Neuronal stem cell (in vitro differentiated cells): ENCODE measurements at regions not wholly inside any gene's neighbourhood (a gene's known extent, or its start where the extent isn't known, plus 50 kb on each side); places are given as distances from the start of the nearest gene placed in this dataset.

Experiments
- DNase-seq: peaks from one replicate; pipeline ENCODE4 v3.0.0-alpha.2; 2013; ENCODE audit warnings: low spot score
- H2AFZ ChIP-seq: one replicate; pipeline ENCODE4 v1.6.1; 2013; ENCODE audit warnings: mild to moderate bottlenecking, low read length, inconsistent platforms
- H2AK5ac ChIP-seq: 2 replicates; pipeline ENCODE4 v1.6.1; 2013; ENCODE audit warnings: low read depth, mild to moderate bottlenecking, inconsistent platforms, low read length, moderate library complexity, mixed read lengths
- H2BK120ac ChIP-seq: 2 replicates; pipeline ENCODE4 v1.6.1; 2013; ENCODE audit warnings: low read depth, mild to moderate bottlenecking, inconsistent platforms, low read length, moderate library complexity, mixed read lengths
- H2BK12ac ChIP-seq: one replicate; pipeline ENCODE4 v1.6.1; 2013; ENCODE audit warnings: low read length, inconsistent platforms
- H2BK15ac ChIP-seq: 2 replicates; pipeline ENCODE4 v1.6.1; 2013; ENCODE audit warnings: mild to moderate bottlenecking, low read length, inconsistent platforms, mixed read lengths
- H2BK5ac ChIP-seq: one replicate; pipeline ENCODE4 v1.6.1; 2013; ENCODE audit warnings: inconsistent platforms, mild to moderate bottlenecking, low read length, moderate library complexity
- H3K14ac ChIP-seq: one replicate; pipeline ENCODE4 v1.6.1; 2013; ENCODE audit warnings: low read length, inconsistent platforms
- H3K18ac ChIP-seq: 2 replicates; pipeline ENCODE4 v1.6.1; 2013; ENCODE audit warnings: low read length, inconsistent platforms
- H3K23ac ChIP-seq: 2 replicates; pipeline ENCODE4 v1.6.1; 2013; ENCODE audit warnings: low read depth, mild to moderate bottlenecking, mixed read lengths, low read length, inconsistent platforms; ENCODE audit not compliant: poor library complexity
- H3K27ac ChIP-seq: replicated peaks from 3 replicates; pipeline ENCODE4 v1.5.1; 2013; ENCODE audit warnings: low read length, inconsistent platforms
- H3K27me3 ChIP-seq, 3 experiments: 2 replicates each; pipeline ENCODE4 v1.6.1; 2013; ENCODE audit warnings: low read length in 3 of 3, mild to moderate bottlenecking in 2 of 3, inconsistent platforms in 1 of 3, low read depth in 1 of 3, mixed read lengths in 1 of 3, moderate library complexity in 1 of 3; ENCODE audit not compliant: control insufficient read depth in 3 of 3, insufficient read depth in 3 of 3
- H3K36me3 ChIP-seq, 2 donors: replicated peaks in 1 of 2; 2 replicates each; pipeline ENCODE4 v1.6.1; 2013; ENCODE audit warnings: low read length in 2 of 2; ENCODE audit not compliant: control insufficient read depth in 2 of 2, insufficient read depth in 2 of 2
- H3K4ac ChIP-seq: 2 replicates; pipeline ENCODE4 v1.6.1; 2013; ENCODE audit warnings: inconsistent platforms, mild to moderate bottlenecking, low read length, moderate library complexity
- H3K4me1 ChIP-seq, 2 donors: 1 replicate in 1 of 2; 2 replicates in 1 of 2; pipeline ENCODE4 v1.6.1; 2013; ENCODE audit warnings: low read length in 2 of 2, low read depth in 1 of 2; ENCODE audit not compliant: control insufficient read depth in 2 of 2, insufficient read depth in 1 of 2
- H3K4me2 ChIP-seq: one replicate; pipeline ENCODE4 v1.6.1; 2013; ENCODE audit warnings: mild to moderate bottlenecking, low read length, inconsistent platforms; ENCODE audit not compliant: insufficient read depth, poor library complexity, severe bottlenecking
- H3K4me3 ChIP-seq, 2 donors: 2 replicates each; pipeline ENCODE4 v1.5.1; 2013; ENCODE audit warnings: low read length in 2 of 2, mild to moderate bottlenecking in 2 of 2, inconsistent platforms in 1 of 2, moderate library complexity in 1 of 2
- H3K79me1 ChIP-seq: one replicate; pipeline ENCODE4 v1.6.1; 2013; ENCODE audit warnings: low read depth, mild to moderate bottlenecking, inconsistent platforms, low read length, moderate library complexity
- H3K9ac ChIP-seq: one replicate; pipeline ENCODE4 v1.6.1; 2013; ENCODE audit warnings: mild to moderate bottlenecking, low read depth, low read length, inconsistent platforms; ENCODE audit not compliant: poor library complexity
- H3K9me3 ChIP-seq, 2 donors: replicated peaks in 1 of 2; 2 replicates each; pipeline versions ENCODE3 to v1.6.1; 2013; ENCODE audit warnings: low read length in 2 of 2, mild to moderate bottlenecking in 2 of 2, inconsistent platforms in 1 of 2, low read depth in 1 of 2, mixed read lengths in 1 of 2, moderate library complexity in 1 of 2; ENCODE audit not compliant: control insufficient read depth in 2 of 2, insufficient read depth in 1 of 2
- H4K8ac ChIP-seq: one replicate; pipeline ENCODE4 v1.6.1; 2013; ENCODE audit warnings: low read depth, mild to moderate bottlenecking, inconsistent platforms, low read length, moderate library complexity
- H4K91ac ChIP-seq: one replicate; pipeline ENCODE4 v1.6.1; 2013; ENCODE audit warnings: low read length, low read depth, mild to moderate bottlenecking, inconsistent platforms; ENCODE audit not compliant: poor library complexity
- WGBS, 2 donors: extraction: QIAGEN DNeasy Blood & Tissue Kit; methylation state at CpG; one replicate each; pipeline ENCODE4 v1.1.7; 2013; ENCODE audit warnings: missing lambda C conversion rate in 2 of 2, mixed read lengths in 1 of 2; ENCODE audit not compliant: insufficient read length in 2 of 2, insufficient replicate concordance in 1 of 2; ENCODE audit errors: extremely low coverage in 2 of 2; 5-methylcytosine and 5-hydroxymethylcytosine counted together

DNA sequence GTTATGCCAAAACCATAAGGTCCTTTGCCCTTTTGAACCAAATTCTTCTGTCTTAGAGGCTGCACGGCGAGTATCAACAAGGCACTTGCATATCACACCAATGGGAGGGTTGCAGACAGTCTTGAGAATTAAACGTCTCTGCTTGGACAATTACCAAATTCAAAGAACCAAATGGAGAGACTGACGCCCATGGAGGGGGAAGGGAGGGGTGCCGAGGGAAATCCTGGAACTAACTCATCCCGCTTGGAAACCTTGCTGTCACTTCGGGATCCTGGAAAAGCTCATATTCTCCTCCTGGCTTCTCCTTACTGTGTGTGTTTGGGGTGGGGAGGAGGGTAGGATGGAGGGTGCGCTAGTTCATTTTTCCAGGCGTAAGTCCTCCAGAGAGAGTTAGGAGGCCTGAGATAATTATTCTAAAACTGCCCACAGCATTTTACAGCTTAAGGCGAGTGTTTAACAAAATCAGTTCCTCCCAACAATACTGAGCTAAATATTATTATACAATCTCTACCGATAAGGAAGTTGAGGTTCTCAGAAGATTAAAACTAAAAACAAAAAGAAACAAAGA lies 425.1 kb downstream of the TSHZ3 start:
- Histone ChIP-seq H3K9me3 (no peaks in the 10 kb centered on the region), H3K4ac (no peak overlapping the region), H3K23ac (no peak overlapping the region), H3K27ac (no peak overlapping the region), H2AK5ac (no peak overlapping the region), H3K18ac (no peak overlapping the region), H3K27me3 (no peaks in the 10 kb centered on the region), H2AFZ (no peak overlapping the region), H2BK5ac (no peak overlapping the region), H3K4me3 (no peak overlapping the region), H2BK120ac (no peak overlapping the region), H2BK15ac (no peak overlapping the region), H3K36me3 (no peaks in the 10 kb centered on the region), H3K79me1 (no peaks in the 10 kb centered on the region), H3K4me2 (no peak overlapping the region), H3K14ac (no peak overlapping the region), H3K9ac (no peak overlapping the region), H2BK12ac (no peak overlapping the region), H3K4me1 (no peaks in the 10 kb centered on the region), H4K91ac (no peak overlapping the region), H4K8ac (no peak overlapping the region)
- DNase-seq: no peak
- WGBS, 2 donors: no CpG with 5 or more reads among the region's 11 CpGs

- Histone ChIP-seq H3K4me3 (no peak overlapping the region), H3K18ac (no peak overlapping the region), H3K23ac (no peak overlapping the region), H2AFZ (no peak overlapping the region), H3K27ac (no peak overlapping the region), H3K4me1 (no peaks in the 10 kb centered on the region), H3K9me3 (no peaks in the 10 kb centered on the region), H3K79me1 (no peaks in the 10 kb centered on the region), H3K4ac (no peak overlapping the region), H3K4me2 (no peak overlapping the region), H2BK5ac (no peak overlapping the region), H4K91ac (no peak overlapping the region), H3K9ac (no peak overlapping the region), H3K14ac (no peak overlapping the region), H2AK5ac (no peak overlapping the region), H2BK15ac (no peak overlapping the region), H3K27me3 (no peaks in the 10 kb centered on the region), H2BK120ac (no peak overlapping the region), H4K8ac (no peak overlapping the region), H2BK12ac (no peak overlapping the region), H3K36me3 (no peaks in the 10 kb centered on the region)
- DNase-seq: no peak
- no CpG with 5 or more reads among the region's 4 CpGs for WGBS, 2 donors
Measured at GRCh38 chr19:30923621-30924020, 425.6 kb downstream of the TSHZ3 start.

DNA sequence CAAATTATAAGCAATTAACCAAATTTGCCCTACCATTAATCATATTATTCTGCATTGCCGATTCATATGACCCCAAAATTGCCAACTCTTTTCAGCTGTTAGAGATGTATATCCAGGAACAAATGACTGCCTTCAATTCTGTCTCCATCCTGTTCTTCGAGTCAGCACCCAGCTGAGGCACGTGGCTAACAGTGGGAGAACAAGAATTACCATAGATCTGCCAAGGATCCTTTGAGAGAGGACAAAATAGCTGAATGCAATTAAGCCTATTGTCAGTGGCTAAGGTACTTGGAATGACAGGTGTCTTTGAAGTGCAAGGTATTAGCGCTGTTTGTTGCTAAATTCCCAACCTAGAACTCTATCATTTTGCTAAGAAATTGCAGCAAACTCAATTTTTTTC lies 426.1 kb downstream of the TSHZ3 start:
- Histone ChIP-seq H2BK5ac (no peak overlapping the region), H4K91ac (no peak overlapping the region), H2BK12ac (no peak overlapping the region), H3K27me3 (no peaks in the 10 kb centered on the region), H3K23ac (no peak overlapping the region), H3K9ac (no peak overlapping the region), H3K4ac (no peak overlapping the region), H3K27ac (no peak overlapping the region), H3K14ac (no peak overlapping the region), H4K8ac (no peak overlapping the region), H2BK120ac (no peak overlapping the region), H3K36me3 (no peaks in the 10 kb centered on the region), H3K4me3 (no peak overlapping the region), H2BK15ac (no peak overlapping the region), H3K18ac (no peak overlapping the region), H2AFZ (no peak overlapping the region), H3K9me3 (no peaks in the 10 kb centered on the region), H2AK5ac (no peak overlapping the region), H3K4me2 (no peak overlapping the region), H3K4me1 (no peaks in the 10 kb centered on the region), H3K79me1 (no peaks in the 10 kb centered on the region)
- no CpG with 5 or more reads among the region's 4 CpGs for WGBS, 2 donors
- DNase-seq: no peak

- H4K8ac ChIP-seq: no peak overlapping the region
- H3K36me3 ChIP-seq: no peaks in the 10 kb centered on the region
- WGBS, 2 donors: no CpG with 5 or more reads among the region's 11 CpGs
- no peak overlapping the region for H4K91ac ChIP-seq
- H2AFZ ChIP-seq: no peak overlapping the region
- H3K9me3 ChIP-seq: no peaks in the 10 kb centered on the region
- no peaks in the 10 kb centered on the region for H3K4me1 ChIP-seq
- no peak for DNase-seq
- no peaks in the 10 kb centered on the region for H3K79me1 ChIP-seq
- no peak overlapping the region for H3K4me2 ChIP-seq
- H3K14ac ChIP-seq: no peak overlapping the region
- no peak overlapping the region for H3K9ac ChIP-seq
- H3K4ac ChIP-seq: no peak overlapping the region
- no peak overlapping the region for H3K18ac ChIP-seq
- no peak overlapping the region for H2BK120ac ChIP-seq
- H2AK5ac ChIP-seq: no peak overlapping the region
- H2BK12ac ChIP-seq: no peak overlapping the region
- no peak overlapping the region for H3K4me3 ChIP-seq
- H2BK15ac ChIP-seq: no peak overlapping the region
- H2BK5ac ChIP-seq: no peak overlapping the region
- H3K27ac ChIP-seq: no peak overlapping the region
- no peak overlapping the region for H3K23ac ChIP-seq
- no peaks in the 10 kb centered on the region for H3K27me3 ChIP-seq
Measured at GRCh38 chr19:30920222-30920621, 429.0 kb downstream of the TSHZ3 start.
